Glomerular endothelial cell (primary cell): ENCODE measurements at regions not wholly inside any gene's neighbourhood (a gene's known extent, or its start where the extent isn't known, plus 50 kb on each side); places are given as distances from the start of the nearest gene placed in this dataset.

ENCODE experiments used
- DNase-seq: peaks from one replicate; pipeline ENCODE4 v3.0.0-alpha.2; 2011; ENCODE audit warnings: low read depth, low spot score; ENCODE audit errors: extremely low read depth

GRCh38 chr2:103734911-103735310 lies 973.1 kb downstream of the TMEM182 start:
- no peak for DNase-seq

DNA sequence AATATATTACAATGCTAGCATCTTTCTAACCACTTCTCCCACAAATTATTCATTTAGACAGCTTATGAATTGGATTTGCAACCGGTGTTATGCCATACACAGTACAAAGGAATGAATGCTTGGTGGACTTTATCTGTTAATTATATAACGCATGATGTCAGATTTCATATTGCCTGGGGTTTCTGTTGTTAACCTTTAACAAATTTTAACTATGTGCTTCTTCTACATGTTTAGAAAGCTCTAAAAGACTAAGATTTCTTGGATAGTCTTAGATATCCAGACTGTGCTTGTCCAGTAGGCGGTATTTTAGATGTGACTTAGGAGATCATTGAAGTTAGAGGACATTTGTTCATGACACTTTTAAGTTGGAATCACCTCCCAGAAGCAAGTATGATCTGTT lies 976.3 kb downstream of the TMEM182 start:
- no peak for DNase-seq

- DNase-seq = no peak
These were observed 976.8 kb downstream of the TMEM182 start for GRCh38 chr2:103738606-103739005.

DNA sequence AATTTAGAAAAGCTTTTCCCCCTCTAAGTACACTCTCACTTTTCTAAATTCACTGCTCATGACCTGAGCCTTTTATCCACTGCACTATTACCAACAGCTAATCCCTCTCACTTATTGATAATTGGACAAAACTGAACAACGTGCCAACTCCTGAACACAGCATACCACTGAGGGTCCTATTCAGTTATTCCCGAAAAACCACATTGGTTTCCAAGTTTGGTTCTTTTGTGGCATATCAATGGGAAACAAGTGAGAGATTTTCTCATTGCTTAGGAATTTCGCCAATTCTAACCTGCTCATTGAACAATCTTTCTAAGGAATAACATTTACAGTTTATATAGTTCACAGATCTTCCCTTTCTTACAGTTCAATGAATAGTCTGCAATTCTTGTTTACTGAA lies 977.4 kb downstream of the TMEM182 start:
- DNase-seq = no peak

DNA sequence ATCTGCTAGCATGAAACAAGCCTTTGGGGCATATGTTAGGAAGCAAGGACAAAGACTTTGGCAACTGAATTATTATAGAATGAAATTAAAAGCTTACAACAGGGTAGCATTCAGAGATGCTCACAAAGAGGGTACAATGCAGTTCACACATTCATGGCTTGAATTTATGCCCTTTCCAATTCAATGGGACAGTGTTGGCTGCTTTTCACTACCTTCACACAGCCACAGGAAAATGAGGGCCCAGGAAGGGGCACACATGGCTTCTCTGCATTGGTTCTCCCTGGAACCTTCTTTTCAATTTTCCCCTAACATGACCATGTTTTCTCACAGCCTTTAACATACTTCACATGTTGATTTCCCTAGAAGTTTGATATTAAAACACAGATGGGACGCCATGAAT lies 978.1 kb downstream of the TMEM182 start:
- no peak for DNase-seq

- no peak for DNase-seq
These were observed 978.8 kb downstream of the TMEM182 start for GRCh38 chr2:103740631-103741030.

DNA sequence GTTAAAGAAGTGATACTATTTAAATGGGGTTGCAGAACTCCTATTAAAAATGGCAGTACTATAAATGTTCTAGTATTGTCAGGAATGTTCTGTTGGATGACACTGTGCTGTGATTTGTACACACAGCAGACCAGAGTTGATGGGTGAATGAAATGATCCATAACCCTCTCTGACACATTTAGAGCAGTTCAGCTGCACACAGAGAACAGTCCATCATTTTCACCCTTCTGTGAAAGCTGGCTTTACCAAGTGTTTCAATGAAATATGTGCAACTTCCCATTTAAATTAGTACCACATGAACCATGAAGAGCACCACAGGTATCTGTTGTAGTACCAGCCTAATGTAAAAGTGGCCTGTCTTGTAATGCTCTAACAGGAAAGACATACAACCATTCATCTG lies 981.4 kb downstream of the TMEM182 start:
- no peak for DNase-seq

GRCh38 chr2:103754530-103754929 lies 992.7 kb downstream of the TMEM182 start:
- DNase-seq = no peak

GRCh38 chr2:103773884-103774283 lies 1012.1 kb downstream of the TMEM182 start:
- no peak for DNase-seq

DNA sequence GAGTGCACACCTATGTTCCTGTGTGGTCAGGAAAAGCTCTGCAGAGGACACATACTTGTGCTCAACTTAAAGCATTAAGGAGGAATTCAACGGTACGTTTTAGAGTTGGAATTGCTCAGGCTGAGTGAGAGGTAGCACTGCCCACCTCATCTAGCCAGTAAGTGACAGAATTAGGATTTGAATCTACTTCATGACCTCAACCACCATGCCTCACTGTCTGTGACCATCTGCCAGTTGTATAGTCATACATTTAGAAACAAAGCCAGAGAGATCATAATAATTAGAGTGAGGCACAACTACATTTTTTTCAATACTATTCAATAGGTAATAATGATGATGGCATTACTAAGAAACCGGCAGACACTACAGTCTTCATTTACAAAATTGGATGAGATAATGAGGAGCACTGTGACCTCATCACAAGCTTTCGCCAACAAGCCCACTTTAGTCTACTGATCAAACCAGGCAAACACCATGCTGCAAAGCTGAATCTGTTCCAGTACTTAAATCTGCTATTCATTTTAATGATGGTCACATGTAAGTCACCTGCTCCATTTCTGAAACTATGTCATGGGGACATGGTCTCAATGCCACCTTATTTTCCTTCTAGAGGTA lies 1018.4 kb downstream of the TMEM182 start:
- no peak for DNase-seq

- DNase-seq = no peak
These were observed 1019.5 kb downstream of the TMEM182 start for GRCh38 chr2:103781313-103781712.

- no peak for DNase-seq
These were observed 1022.4 kb downstream of the TMEM182 start for GRCh38 chr2:103784261-103784660.

DNA sequence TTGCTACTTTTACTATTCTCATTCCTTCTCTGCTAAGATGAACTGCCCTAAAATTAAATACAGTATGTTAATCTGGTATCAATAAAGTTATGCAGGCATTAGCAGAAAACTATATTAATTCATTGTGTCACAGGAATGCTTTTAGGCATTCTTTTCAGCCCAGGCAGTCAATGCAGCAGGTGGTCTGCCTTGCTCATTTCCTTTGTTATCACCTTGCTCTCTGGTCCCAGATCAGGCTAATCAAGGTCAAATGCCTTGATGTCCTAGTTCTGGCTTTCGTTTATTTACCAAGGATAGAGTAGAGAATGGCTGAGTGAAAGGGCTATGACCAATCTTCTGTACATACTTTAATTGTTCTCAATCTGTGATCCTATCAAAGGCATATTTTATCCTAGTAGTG lies 1023.6 kb downstream of the TMEM182 start:
- no peak for DNase-seq

- no peak for DNase-seq
These were observed 1024.1 kb downstream of the TMEM182 start for GRCh38 chr2:103785956-103786355.

- no peak for DNase-seq
These were observed 1026.6 kb downstream of the TMEM182 start for GRCh38 chr2:103788389-103788788.

GRCh38 chr2:103788951-103789350 lies 1027.1 kb downstream of the TMEM182 start:
- no peak for DNase-seq

GRCh38 chr2:103789381-103790095 lies 1027.7 kb downstream of the TMEM182 start:
- DNase-seq = peak; percentile 63

- no peak for DNase-seq
These were observed 1030.2 kb downstream of the TMEM182 start for GRCh38 chr2:103792042-103792441.

DNA sequence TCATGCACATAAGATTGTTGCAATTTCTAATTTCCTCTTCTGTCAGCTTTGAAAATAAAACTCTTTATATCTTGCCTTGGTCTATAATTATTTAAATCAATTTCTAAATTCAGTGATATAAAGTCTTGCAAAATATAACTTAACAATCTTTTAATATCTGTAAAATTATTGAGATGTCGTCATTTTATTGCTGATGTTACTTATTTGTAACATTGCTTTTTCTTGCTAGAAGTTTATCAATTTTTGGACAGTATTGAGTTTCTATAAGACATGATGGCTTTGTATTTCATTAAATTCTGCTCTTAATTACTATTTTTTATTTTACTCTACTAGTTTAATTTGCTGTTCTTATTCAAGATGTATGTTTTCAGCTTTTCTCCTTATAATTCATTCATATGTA lies 1036.5 kb downstream of the TMEM182 start:
- no peak for DNase-seq

DNA sequence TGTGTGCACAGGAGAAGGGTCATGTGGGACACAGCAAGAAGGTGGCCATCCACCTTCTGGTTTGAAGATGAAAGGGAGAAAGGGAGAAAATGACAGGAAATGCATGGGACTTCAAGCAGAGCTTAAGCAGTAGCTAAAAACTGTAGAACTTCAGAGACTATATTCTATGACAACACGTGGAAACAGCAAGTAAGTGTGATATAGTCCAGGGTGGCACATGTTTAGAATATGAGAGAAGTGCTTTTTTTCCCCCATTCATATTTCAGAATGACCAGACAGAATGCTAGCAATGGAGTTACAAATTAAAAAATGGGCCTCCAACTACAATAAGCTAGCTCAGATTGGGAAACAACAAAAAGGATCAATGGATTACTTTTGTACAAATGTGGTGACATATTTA lies 1042.2 kb downstream of the TMEM182 start:
- no peak for DNase-seq

DNA sequence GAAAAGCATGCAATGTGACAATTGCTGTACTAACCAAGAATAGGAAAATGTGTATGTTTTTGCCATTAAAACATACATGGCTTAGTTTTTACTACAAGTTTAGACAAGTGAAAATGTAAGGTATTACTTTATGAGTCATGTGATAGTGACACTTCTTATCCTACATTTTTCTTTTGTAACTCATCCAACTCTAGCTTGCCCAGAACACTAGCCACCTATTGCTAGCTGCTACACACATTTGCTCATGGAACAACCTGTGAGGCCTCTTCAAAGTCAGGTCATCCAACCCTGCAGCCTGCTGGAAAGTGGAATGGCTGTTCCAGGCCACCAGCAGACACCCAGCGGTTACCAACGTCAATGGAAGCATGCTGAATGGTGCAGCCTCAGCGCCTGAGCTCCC lies 1043.9 kb downstream of the TMEM182 start:
- no peak for DNase-seq

DNA sequence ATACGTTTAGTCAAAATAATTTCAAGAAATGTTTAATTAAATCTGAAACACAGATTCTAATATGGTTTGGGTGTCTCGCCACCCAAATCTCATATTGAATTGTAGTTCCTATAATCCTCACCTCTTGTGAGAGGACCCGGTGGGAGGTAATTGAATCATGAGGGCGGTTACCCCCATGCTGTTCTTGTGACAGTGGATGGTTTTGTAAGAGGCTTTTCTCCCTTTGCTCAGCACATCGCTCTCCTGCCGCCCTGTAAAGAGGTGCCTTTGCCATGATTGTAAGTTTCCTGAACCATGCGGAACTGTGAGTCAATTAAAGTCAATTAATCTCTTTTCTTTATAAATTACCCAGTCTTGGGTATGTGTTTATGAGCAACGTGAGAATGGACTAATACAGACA lies 1045.1 kb upstream of the POU3F3 start:
- no peak for DNase-seq

GRCh38 chr2:103809415-103809814 lies 1044.5 kb upstream of the POU3F3 start:
- no peak for DNase-seq
